Stimulated activated naive CD8-positive, alpha-beta T cell treated with anti-CD3 and anti-CD28 coated beads, Interleukin-15, Interleukin-2, amounts not matched to agents 100 U/mL and 50 U/mL, for 24 hours (primary cell): ENCODE measurements at regions not wholly inside any gene's neighbourhood (a gene's known extent, or its start where the extent isn't known, plus 50 kb on each side); places are given as distances from the start of the nearest gene placed in this dataset.
A peak's percentile ranks its signal among the peaks of the same experiment; 100 is the strongest.

ENCODE experiments used
- ATAC-seq: fragments of 150-1000 bp; cut with Tn5 transposase; one replicate; pipeline ENCODE4 v1.10.0; 2021
- DNase-seq: peaks from one replicate; pipeline ENCODE4 v3.0.0; 2021

DNA sequence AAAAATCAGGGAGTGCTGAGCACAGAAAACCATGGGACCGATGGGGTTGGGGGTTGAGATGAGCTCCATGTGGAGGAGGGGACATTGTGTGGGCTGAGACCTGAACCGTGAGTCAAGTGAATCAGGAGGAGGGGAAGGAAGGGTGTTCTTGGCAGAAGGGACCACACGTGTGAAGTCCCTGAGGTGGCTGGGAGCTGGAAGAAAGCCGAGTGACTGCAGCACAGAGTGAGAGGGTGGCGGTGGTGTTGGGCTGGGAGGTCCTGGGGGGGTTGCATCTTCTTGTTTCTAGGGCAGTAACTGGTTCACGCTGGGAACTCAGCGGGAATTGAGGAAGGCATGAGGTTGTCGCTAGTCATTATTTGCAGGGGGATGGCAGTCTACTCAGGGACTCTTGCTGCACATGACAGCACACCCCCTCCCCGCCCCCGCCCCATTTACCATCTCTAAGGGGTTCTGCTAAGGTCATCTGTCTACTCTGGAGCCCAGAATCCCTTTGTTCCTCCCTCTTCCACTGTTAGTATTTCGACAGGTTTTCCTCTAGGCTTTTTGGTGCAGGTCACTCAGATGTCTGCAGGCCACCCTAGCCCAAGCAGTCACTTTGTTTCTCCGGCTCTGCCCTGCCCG lies 254.3 kb downstream of the TLE3 start:
- no peak for ATAC-seq
- DNase-seq: no peak

DNA sequence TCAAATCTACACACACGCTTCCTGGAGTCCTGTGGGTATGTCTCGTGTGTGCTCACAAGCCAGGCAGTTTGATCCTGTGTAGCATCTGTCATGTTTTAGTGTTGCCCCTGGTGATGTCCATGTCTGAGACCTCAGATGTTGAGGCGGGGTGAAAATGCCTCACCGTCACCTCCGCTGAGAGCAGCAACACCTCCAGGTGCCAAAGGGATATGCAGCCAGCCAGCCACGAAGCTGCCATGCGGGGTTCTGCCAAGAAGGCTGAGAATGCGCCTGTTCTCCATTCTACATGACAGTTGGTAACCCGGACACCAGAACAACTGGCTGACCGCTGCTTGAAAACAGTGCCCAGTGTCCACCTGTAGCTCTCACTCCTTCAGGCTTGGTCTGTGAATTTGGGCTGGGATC lies 253.8 kb downstream of the TLE3 start:
- DNase-seq (no peak), ATAC-seq (no peak)

DNA sequence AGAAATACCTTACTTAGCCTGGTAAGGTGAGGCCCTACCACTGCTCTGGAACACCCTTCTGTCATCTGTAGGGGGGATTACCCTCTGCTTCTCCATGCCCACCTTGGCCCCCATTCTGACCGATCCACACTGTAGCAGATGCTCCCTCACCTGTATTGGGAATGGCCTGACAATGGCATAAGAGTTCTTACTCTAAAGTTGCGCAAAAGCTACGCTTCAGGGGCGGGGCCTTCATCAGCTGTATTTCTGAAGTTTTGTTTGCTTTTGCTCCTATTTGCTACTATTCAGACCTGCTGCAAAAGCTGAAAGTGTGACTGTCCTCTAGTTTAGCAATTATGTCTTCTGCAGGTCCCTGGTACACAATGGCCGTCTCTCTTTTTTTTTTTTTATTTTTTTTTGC lies 252.6 kb downstream of the TLE3 start:
- no peak for ATAC-seq

DNA sequence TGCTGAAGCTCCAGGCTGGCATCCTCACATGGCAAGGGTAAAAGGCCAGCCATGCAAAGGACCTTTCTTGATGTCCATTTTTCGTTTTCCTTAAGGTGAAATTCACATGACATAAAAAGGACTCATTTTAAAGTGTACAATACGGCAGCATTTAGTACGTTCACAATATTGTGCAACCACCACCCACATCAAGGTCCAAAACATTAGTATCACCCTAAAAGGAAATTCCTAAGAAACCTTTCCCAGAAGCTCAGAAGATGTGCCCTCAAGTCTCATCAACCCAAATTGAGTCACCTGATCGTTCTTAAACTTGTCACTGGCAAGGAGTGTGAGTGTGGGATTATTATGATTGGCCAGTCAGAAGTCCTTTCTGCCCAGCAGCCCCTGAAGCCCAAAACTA lies 250.1 kb downstream of the TLE3 start:
- ATAC-seq (no peak), DNase-seq (no peak)

More for the DNA sequence above, 252.6 kb downstream of the TLE3 start:
- no peak for DNase-seq

DNA sequence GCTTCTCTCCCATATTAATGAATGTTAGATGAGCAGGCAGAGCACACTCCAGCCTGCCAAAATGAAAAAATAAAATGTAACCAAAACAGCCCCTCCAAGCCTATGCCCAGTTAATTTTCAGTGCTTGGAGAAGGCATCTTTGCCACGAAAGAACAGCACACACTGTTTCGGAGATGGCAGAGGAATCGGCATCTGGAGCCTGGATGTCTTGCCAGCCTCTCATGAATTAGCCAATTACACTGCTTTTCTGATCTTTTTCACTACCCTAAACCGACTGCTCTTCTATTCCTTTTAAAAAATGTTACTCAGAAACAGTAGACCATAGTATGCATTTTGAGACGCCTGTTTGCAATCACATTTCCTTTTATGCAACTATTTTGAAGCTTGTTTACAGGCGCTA lies 249.6 kb downstream of the TLE3 start:
- DNase-seq (no peak), ATAC-seq (no peak)

DNA sequence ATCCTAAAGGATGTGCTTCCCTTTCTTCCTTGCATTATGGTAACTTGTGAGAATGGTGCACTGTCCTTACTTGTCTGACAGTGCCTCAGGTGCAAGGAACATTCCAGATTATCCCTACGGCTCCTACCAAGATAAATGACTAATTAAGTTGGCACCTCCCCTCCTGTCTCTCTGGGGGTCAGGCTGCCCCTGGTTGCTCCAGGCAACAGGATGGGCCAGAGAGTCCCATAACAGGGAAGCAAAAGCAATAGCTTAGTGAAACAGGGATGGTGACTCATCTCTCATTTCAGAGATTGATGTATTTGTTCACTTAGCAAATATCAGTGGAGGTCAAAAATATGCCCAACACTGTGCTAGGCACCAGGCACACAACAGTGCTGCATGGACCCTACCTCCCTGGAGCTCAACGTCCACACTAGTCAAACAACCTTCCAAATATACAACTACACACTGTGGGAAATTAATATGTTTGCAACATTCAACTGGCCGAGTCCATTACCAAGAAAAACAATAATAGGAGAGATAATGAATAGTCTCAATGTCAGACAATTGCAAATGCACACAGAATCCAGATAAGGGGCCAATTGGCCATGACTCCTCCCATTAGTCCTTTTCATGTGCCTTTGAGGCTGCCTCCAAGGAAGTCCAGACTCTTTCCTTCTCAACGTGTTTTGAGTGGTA lies 249.0 kb downstream of the TLE3 start:
- DNase-seq (no peak), ATAC-seq (no peak)

DNA sequence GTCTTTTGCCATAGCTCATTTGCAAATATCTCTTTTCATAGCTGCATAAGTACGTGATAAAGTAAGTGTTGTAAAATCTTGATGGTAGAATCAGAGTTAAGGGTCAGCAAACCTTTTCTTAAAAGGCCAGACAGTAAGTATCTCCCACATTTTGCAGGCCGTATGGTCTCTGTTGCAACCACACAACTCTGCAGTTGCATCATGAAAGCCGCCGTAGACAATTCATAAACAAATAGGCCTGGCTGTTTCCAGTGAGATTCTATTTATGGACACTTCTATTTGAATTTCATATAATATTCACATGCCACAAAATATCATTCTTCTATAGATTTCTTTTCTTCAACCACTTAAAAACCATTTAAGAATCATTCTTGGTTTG lies 248.5 kb downstream of the TLE3 start:
- ATAC-seq: no peak
- DNase-seq: no peak

DNA sequence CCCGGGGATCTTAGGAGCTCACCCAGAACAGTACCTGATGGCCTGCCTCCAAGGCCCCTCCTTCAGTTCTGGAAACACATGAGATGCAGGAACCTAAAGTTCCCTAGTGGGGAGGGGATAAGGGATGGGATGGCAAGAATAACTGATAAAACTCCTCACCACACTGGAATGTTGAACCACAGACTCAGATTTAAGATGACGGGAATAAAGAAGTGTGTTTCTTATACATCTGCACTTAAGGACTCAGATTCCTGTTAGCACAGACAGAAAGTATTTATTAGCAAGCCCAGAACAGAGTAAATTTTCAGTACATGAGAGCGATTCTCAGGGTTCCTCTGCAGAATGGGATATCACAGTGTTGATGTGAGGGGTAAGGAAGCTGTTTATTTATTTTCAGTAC lies 245.2 kb downstream of the TLE3 start:
- no peak for DNase-seq
- ATAC-seq: no peak

DNA sequence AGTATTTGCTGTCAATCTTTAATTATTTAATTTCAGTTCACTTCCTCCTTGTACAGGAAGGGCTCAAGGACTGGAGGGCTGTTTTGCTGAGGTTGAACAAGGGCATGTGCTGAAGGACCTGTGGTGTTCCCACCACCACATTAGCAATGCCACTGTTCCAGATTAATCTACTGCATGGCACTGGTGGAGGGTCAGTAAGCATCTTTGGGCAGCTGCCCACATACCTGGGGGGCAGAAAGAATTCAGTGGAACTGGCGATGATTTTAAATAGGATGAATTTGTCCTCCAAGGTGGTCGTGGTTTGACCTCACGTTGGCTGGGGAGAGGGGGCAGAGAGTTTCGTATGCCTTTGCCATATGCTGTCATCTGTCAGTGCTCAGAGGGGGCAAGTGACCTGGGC lies 244.8 kb downstream of the TLE3 start:
- ATAC-seq: no peak
- DNase-seq: no peak

DNA sequence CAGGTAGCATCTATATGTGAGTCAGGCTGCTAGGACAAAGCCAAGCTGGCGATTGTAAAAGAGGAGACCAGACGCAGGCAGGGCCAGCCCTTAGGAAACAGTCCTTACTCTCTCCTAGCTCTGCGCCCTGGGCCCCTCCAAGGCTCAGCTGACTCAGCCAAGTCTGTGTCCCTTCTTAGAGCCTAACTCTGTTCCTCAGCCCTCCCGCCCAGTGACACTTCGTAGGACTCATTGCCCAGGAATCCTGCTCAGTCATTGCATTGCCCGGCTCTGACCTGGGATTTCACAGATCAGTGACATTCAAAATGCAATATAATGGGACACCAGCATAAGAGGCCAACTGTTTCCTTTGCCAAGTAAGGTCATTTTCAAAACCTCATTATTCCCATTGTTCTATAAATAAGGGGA lies 244.2 kb downstream of the TLE3 start:
- DNase-seq (no peak), ATAC-seq (no peak)

DNA sequence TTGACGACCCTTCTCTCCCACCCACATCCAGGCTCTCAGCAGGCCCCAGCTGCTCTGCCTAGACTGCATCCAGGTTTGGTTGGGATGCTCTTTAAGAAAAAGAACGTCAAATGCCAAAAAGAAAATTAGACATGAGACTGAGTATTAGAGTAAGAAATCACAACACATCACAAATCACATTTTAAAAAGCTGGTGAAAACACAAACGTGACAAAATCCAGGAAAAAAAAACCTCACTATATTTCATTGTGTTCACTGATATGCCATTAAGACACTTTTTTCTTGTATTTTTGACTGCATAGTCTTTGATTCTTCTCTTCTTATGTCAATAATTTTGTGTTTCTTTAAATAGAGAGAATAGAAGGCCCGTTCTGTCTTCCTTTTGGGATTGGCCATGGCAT lies 243.7 kb downstream of the TLE3 start:
- ATAC-seq (no peak), DNase-seq (no peak)

DNA sequence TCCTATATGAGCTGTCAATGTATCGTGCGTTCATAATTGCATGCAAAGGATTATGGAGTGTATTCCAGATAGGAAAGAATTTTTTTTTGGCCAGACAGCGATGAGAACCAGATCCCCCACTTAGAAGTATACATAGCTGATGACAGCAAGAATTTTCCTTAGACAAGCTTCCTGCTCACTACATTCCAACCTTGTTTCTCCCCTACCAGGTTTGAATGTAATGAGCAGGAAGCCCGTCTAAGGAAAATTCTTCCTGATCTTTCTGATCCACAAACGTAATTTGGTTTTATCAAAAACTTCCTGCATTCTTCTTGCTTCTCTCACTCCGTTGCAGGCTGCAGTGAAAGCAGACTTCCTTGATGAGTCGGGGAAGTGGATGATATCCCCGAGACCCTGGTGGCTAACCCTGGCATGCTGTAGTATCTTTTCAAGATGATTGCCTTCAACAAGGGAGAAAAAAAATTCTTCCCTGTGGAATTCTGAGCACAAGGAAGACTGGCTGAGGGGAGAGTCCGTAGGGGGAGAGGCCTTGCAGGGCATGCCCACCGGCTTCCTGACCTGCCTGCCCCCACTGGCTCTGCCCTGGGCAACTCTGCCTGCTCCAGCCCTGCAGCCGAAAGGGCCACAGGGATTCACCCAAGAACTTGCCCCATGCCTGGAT lies 243.1 kb downstream of the TLE3 start:
- DNase-seq: no peak
- no peak for ATAC-seq

DNA sequence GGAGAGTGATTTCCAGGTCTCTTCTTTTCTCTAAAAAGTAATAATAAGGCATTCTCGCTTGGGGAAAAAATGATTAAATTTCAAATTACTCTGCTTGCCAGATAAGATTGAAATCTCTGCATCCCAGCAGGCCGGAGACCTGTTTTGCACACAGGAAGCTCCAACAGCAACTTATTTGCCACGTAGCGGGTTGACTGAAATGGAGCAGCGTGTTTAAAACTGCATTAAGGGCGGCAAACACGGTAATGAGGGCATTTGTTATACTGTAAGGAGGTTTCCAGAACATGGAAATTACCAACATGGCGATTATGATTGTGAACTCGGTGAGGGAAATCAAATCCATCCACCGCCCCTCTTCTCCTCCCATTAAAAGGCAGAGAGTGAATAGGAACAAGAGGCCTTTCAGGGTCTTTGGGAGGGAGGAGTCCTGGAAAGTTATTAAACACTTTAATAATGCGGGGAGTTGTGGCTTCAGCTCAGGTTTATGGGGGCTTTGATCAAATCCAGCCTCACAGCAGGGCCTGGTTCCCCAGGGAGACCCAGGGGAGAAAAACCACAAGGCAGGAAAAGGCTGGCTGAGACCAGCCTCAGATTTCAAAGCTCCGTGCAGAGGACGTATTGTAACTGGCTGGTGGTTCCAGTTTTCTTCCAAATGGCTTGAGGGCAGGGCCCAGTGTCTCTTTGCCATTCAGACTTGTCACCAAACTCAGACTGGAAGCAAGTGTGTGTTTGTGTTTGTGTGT lies 242.3 kb downstream of the TLE3 start:
- DNase-seq: no peak
- no peak for ATAC-seq

DNA sequence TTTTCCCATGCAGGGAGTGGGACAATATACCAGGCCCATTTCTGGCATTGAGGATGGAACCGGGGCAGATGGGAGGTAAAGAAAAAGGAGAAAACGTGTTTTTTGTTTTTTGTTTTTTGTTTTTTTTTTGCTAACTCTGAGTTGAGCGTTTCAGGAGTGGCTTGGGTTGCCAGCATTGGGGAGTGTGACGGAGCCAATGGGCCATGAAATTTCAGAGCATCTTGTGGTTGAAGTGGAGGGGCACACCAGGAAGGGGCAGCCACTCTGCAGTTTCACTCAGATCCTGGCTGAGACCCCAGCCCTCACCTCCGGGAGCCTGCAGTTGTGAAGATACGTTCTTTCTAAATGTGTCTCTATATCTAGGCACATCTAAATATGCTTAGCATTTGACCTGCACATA lies 240.5 kb downstream of the TLE3 start:
- ATAC-seq (no peak), DNase-seq (no peak)

DNA sequence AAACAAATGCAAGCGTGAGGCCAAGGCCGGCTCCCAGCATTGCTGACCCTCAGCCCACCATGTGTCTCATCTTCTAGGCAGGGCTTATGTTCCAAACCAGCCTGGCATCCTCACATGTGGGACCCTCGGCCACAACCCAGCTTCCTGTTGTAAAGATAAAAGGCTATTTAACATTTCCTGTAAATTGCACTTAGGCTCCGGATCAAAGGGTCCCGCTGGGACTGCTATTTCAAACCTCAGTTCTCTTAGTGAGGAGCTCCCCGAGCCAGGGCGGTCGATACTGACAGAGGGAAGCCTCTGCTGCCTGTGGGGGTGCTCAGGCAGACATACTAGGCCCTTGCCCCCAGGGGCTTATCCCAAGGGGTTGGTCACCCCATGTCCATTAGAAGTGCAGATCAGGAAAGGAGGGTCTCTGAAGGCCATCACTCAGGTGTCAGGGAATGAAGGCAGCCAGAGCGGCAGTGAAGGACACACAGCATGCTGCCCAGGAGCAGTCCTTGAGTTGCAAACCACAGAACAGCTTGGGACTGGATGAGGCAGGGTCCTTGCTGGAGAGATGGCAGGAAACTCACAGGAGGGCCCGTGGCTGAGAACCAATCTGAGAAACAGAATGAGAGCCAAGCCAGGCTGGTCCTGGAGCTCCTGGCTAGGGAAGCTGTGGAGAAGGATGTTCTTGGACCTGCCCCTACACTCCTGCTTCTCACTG lies 239.9 kb downstream of the TLE3 start:
- ATAC-seq (no peak), DNase-seq (peak; percentile 13)

DNA sequence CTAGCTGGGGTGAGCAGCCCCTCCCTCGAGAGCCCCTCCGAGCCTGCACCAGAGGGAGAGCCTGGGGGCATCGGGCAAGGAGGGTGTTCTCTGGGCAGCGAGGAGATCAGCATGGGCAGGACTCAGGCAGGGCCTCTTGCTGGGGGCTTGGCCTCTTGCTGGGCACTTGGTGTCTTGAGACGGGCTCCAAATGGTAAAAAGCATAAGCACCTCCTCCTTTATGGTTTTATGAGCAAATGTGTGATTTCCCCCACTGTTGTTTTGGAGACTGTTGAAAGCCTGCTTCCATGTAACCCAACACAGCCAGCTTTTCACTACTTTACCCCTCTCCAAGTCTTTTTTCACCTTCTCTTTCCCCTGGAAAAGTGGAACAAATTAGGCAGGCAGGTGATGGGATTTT lies 239.3 kb downstream of the TLE3 start:
- no peak for DNase-seq
- ATAC-seq: no peak

DNA sequence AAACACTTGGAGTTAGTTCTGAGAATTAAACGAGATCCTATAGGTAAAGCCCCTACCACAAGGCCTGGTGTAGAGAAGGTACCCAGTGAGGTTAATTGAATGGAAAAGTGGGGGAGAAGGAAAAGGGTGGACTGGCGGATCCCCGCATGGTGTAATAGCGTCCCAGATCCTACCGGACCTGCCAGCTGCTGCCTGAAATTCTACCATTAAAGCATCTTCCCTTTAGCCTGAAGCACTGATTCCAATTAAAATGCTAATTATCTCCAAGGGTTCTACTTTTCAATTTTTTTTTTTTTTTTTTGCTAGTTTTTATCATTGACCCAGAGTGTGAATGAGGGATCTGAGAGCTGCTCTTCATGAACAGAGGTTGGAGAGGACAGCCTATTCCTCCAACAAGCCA lies 237.9 kb downstream of the TLE3 start:
- ATAC-seq (no peak), DNase-seq (no peak)

DNA sequence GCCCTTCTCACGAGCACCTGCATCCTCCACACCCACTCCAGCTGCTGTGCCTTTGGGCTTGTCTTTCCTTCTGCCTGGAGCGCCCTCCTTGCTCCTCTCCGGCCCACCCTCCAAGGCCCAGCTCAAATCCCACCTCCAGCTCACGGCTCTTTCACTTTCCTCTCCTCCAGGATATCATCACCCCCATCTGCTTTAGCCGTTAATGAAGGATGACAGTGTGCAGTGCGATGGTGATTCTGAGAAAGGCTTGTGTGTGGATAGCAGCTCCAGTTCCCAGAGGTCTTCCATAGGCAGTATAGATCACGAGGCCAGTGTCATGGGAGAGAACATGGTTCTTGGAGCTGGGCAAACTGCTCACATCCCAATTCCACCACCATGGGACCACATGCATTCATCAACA lies 237.4 kb downstream of the TLE3 start:
- no peak for DNase-seq

DNA sequence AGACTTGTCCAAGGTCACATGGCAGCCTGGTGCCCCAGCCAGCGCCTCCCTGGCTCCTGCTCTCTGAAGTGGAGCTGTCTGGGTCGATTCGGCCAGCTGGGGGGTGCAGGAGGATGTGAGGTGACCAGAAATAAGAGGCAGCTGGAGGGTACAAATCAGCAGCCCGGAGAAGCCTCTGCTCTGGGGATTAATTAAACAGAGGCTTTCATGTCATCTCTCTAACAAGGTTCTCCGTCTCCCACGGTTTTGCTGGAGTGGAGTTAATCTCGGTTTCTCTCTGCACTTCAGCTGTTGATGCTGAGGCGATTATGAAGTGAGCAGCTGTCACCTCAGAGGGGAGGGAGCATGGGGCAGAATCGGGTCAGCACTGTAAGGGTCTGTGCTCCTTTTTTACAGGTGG lies 236.8 kb downstream of the TLE3 start:
- ATAC-seq (no peak), DNase-seq (no peak)

More for the DNA sequence above, 237.4 kb downstream of the TLE3 start:
- no peak for ATAC-seq

DNA sequence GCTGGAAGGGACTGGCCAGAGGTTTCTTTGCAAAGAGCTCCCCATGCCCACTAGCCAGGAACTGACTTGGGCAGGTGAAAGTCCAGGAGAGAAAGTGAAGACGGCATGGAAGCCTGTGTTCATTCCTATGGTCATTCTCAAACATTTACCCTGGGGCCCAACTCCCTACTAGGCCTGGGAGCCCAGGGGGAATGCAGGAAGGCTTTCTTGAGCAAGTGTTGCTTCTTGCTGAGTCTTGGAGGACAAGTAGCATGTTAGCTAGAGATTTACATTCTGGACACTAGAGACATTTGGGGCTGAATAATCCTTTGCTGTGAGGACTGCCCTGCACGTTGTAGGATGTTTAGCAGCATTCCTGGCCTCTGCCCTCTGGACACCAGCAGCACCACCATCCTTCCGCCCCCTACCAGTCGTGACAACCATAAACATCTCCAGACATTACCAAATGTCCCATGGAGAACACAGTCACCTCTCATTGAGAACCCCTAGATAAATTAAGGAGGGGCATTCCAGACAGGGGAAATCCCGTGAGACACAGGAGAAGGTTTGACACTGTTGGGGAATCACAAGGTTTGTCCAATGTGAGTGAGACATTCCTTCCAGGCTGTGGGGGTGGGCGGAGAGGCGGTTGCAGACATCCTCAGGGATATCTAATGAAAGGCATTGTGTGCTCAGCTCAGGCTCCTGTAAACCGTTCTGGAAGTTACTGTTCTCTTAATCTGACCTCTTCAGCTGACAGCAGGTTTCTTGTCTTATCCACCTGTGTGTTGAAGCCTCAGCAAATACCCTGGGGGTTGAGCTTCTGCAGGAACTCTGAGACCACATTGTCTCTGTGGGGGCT lies 236.2 kb downstream of the TLE3 start:
- DNase-seq: no peak

DNA sequence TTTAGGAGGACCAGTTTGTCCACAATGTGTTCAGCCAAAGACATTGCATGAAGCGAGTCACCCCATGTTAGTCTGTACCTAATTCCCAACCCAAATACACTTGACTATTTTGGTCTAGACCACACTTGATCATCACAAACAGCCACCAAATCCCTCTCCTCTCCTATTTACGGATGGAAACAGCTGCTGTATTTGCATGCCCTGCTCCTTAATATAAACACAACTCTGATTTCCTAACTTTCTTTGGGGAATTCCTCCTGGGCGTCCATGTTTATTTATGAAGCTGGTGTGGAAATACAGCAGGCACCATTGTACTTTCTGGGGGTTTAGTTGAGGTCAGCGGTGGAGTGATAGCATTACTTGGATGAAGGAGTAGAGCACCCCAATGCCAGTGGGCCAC lies 235.2 kb downstream of the TLE3 start:
- DNase-seq: no peak

More for the DNA sequence above, 236.2 kb downstream of the TLE3 start:
- ATAC-seq: no peak

DNA sequence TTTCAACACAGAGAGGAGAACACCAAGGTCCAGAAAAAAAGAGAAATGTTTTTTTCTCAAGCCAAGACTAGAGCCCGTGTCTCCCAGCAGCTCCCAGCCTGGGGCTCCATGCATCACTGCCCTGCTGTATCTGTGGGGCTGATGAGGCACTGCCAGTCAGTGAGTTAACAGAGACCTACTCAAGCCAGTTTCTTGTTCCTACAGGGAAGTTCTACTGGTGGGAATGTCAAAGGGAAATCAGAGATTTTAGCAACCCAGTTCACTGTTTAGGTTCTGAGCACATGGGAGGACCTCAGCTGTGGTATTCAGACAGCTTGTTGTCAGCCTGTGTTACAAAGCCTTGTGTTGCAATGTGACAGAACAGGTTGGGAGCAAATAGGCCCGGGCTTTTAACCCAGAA lies 234.3 kb downstream of the TLE3 start:
- DNase-seq: no peak
- ATAC-seq: no peak

More for the DNA sequence above, 235.2 kb downstream of the TLE3 start:
- no peak for ATAC-seq
